ENCODE measurements at regions not wholly inside any gene's neighbourhood (a gene's known extent, or its start where the extent isn't known, plus 50 kb on each side); places are given as distances from the start of the nearest gene placed in this dataset.

DNA sequence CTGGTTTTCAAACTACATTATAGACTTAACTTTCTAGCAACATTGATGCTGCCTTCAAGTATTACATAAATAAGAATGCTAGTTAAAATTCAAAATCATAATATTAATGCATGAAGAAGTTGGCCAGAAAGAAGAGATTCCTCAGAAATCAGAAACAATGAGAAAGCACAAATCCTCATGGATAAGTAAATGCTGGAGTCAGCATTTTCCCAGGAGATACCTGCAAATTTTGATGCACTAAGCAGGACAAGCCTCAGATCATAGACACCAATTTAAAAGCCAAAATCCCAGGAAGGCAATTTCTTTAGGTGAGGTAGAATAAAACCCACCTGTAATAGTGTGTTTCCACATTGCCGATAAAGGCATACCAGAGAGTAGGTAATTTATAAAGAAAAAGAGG is 305.2 kb upstream of the TBX18 start:
- no peak overlapping the region for H3K23ac ChIP-seq (ENCODE audit: low read length)
- no peak overlapping the region for H4K5ac ChIP-seq (ENCODE audit: low read length)
- H3K27me3 ChIP-seq (ENCODE audit: insufficient read depth, low read length, poor library complexity): no peaks in the 10 kb centered on the region
- no peak overlapping the region for H2BK5ac ChIP-seq (ENCODE audit: low read length)
- H3K18ac ChIP-seq (ENCODE audit: low read length): no peak overlapping the region
- H3K36me3 ChIP-seq (ENCODE audit: control insufficient read depth, insufficient read depth, low read length): no peaks in the 10 kb centered on the region
- no peak overlapping the region for H3K27ac ChIP-seq (ENCODE audit: low read depth, low read length)
- no peak overlapping the region for H4K8ac ChIP-seq (ENCODE audit: low read depth, low read length)
- no peak overlapping the region for H3K4ac ChIP-seq (ENCODE audit: low read depth, low read length)
- no peaks in the 10 kb centered on the region for H3K79me2 ChIP-seq (ENCODE audit: control insufficient read depth, insufficient read depth, low read length)
- no CpG with 5 or more reads among the region's 1 CpG for WGBS (ENCODE audit: extremely low coverage, insufficient coverage, low lambda C conversion rate)
- no peak overlapping the region for H2BK15ac ChIP-seq (replicated peaks; ENCODE audit: low read depth)
- no peak overlapping the region for H2BK120ac ChIP-seq (ENCODE audit: low read depth, low read length)
- no peak overlapping the region for H3K4me2 ChIP-seq (ENCODE audit: low read length)
- DNase-seq: no peak
- H3K4me3 ChIP-seq (ENCODE audit: low read length): no peak overlapping the region
- no peaks in the 10 kb centered on the region for H3K79me1 ChIP-seq (ENCODE audit: low read length)
- no peak overlapping the region for H3K56ac ChIP-seq (ENCODE audit: low read length)
- H3K9ac ChIP-seq (ENCODE audit: low read length): no peak overlapping the region
- no peaks in the 10 kb centered on the region for H3K4me1 ChIP-seq (ENCODE audit: control insufficient read depth, low read depth, low read length)
- H2AK5ac ChIP-seq (ENCODE audit: low read length): no peak overlapping the region

DNA sequence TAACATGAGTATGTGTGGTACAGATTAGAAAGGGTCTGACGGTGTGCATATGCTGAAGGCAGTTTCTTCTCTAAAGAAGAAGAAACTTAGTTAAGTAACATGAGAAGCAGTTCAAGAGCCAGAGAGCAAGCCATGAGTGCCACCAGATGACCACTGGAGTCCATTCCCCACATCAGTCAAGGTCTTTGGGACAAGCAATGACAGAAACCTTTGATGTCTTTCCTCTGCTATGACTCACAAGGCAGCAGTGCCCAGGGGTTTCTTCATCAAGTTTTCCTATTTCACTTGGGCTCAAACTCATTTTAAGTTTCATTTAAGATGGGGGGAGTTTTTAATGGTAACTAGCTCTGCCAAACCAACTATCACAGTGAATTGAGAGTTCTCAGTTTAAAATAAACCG is 303.8 kb upstream of the TBX18 start:
- Histone ChIP-seq H3K4me3 (ENCODE audit: low read length) (no peak overlapping the region), H3K79me1 (ENCODE audit: low read length) (no peaks in the 10 kb centered on the region), H2BK5ac (ENCODE audit: low read length) (no peak overlapping the region), H3K9ac (ENCODE audit: low read length) (no peak overlapping the region), H3K4me2 (ENCODE audit: low read length) (no peak overlapping the region), H3K18ac (ENCODE audit: low read length) (no peak overlapping the region), H3K23ac (ENCODE audit: low read length) (no peak overlapping the region), H3K27ac (ENCODE audit: low read depth, low read length) (no peak overlapping the region), H2BK15ac (replicated peaks; ENCODE audit: low read depth) (no peak overlapping the region), H3K4ac (ENCODE audit: low read depth, low read length) (no peak overlapping the region), H4K8ac (ENCODE audit: low read depth, low read length) (no peak overlapping the region), H2AK5ac (ENCODE audit: low read length) (no peak overlapping the region), H3K4me1 (ENCODE audit: control insufficient read depth, low read depth, low read length) (no peaks in the 10 kb centered on the region), H4K5ac (ENCODE audit: low read length) (no peak overlapping the region), H3K36me3 (ENCODE audit: control insufficient read depth, insufficient read depth, low read length) (no peaks in the 10 kb centered on the region), H3K56ac (ENCODE audit: low read length) (no peak overlapping the region), H3K27me3 (ENCODE audit: insufficient read depth, low read length, poor library complexity) (no peaks in the 10 kb centered on the region), H3K79me2 (ENCODE audit: control insufficient read depth, insufficient read depth, low read length) (no peaks in the 10 kb centered on the region), H2BK120ac (ENCODE audit: low read depth, low read length) (no peak overlapping the region)
- no CpG with 5 or more reads among the region's 2 CpGs for WGBS (ENCODE audit: extremely low coverage, insufficient coverage, low lambda C conversion rate)
- no peak for DNase-seq

DNA sequence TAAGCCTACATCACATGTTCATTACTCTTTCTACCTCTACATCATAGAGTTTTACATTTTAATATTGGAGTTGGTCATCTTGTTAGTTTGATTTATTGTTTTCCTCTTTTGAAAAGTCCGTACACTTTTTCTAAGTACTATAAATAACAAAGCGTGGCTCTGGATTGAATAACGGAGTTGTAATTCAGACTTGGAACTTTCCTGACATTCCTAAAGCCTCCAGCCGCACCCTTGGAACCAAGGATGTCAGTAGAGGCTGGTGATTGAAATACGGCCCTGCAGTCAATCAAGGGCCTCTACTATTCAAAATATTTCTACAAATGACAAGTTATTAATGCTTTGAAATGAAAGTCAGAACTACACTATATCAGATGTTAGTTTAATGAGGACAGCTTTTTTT is 301.9 kb upstream of the TBX18 start:
- H3K18ac ChIP-seq (ENCODE audit: low read length): no peak overlapping the region
- WGBS (ENCODE audit: extremely low coverage, insufficient coverage, low lambda C conversion rate): no CpG with 5 or more reads among the region's 5 CpGs

DNA sequence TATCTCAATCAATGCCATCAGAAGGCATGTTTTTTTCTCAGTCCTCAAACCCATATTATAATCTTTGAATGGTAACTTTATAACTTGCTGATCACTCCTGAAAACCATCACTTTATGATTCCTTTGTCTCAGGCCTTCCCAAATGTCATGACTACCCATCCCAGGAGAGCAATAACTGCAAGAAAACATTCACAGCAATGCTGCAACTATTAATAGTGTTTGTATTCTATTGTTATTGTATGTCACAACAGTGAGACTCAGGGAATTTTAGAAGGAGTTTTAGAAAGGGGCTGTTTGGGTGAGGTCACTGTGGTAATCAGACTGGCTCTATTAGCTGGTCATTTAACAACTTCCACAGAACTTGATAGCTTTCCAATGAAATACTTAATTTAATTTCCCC is 301.4 kb upstream of the TBX18 start:
- Histone ChIP-seq H3K4me3 (ENCODE audit: low read length) (no peak overlapping the region), H3K9ac (ENCODE audit: low read length) (no peak overlapping the region)
- DNase-seq: no peak

More for the DNA sequence above, 301.9 kb upstream of the TBX18 start:
- Histone ChIP-seq H3K36me3 (ENCODE audit: control insufficient read depth, insufficient read depth, low read length) (no peaks in the 10 kb centered on the region), H2BK120ac (ENCODE audit: low read depth, low read length) (no peak overlapping the region), H2AK5ac (ENCODE audit: low read length) (no peak overlapping the region), H2BK15ac (replicated peaks; ENCODE audit: low read depth) (no peak overlapping the region), H3K4ac (ENCODE audit: low read depth, low read length) (no peak overlapping the region), H3K4me1 (ENCODE audit: control insufficient read depth, low read depth, low read length) (no peaks in the 10 kb centered on the region), H3K79me1 (ENCODE audit: low read length) (no peaks in the 10 kb centered on the region), H4K5ac (ENCODE audit: low read length) (no peak overlapping the region), H3K79me2 (ENCODE audit: control insufficient read depth, insufficient read depth, low read length) (no peaks in the 10 kb centered on the region), H3K27ac (ENCODE audit: low read depth, low read length) (no peak overlapping the region), H3K27me3 (ENCODE audit: insufficient read depth, low read length, poor library complexity) (no peaks in the 10 kb centered on the region), H3K9ac (ENCODE audit: low read length) (no peak overlapping the region), H3K23ac (ENCODE audit: low read length) (no peak overlapping the region), H3K4me3 (ENCODE audit: low read length) (no peak overlapping the region), H3K56ac (ENCODE audit: low read length) (no peak overlapping the region), H2BK5ac (ENCODE audit: low read length) (no peak overlapping the region), H4K8ac (ENCODE audit: low read depth, low read length) (no peak overlapping the region), H3K4me2 (ENCODE audit: low read length) (no peak overlapping the region)
- DNase-seq: no peak

DNA sequence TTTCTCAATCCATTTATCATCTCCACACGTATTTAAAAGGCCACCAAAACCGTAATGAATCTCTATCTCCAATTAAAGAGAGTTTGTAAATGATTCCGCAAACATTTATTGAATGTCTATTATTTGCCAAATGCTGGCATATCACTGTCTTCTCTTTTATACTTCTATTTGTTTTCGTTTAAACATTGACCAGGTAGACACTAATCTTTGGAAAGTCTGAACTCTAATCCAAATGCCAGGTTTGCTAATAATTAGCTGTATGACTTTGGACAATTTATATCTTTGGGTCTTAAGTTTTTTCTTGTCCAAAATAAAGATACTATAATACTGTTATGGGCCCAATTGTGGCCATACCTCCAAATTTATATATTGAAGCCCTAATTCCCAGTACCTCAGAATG is 299.2 kb upstream of the TBX18 start:
- no peak overlapping the region for H4K5ac ChIP-seq (ENCODE audit: low read length)
- no peak overlapping the region for H3K4me2 ChIP-seq (ENCODE audit: low read length)
- 100% methylated on average over 2 of the region's 4 CpGs for WGBS (ENCODE audit: extremely low coverage, insufficient coverage, low lambda C conversion rate)
- H4K8ac ChIP-seq (ENCODE audit: low read depth, low read length): no peak overlapping the region
- H3K79me2 ChIP-seq (ENCODE audit: control insufficient read depth, insufficient read depth, low read length): no peaks in the 10 kb centered on the region
- H3K4ac ChIP-seq (ENCODE audit: low read depth, low read length): no peak overlapping the region
- no peak overlapping the region for H3K18ac ChIP-seq (ENCODE audit: low read length)
- H3K36me3 ChIP-seq (ENCODE audit: control insufficient read depth, insufficient read depth, low read length): no peaks in the 10 kb centered on the region
- no peaks in the 10 kb centered on the region for H3K4me1 ChIP-seq (ENCODE audit: control insufficient read depth, low read depth, low read length)
- H3K56ac ChIP-seq (ENCODE audit: low read length): no peak overlapping the region
- H2BK15ac ChIP-seq (replicated peaks; ENCODE audit: low read depth): no peak overlapping the region
- no peak overlapping the region for H3K23ac ChIP-seq (ENCODE audit: low read length)
- no peak for DNase-seq
- no peak overlapping the region for H3K27ac ChIP-seq (ENCODE audit: low read depth, low read length)
- no peaks in the 10 kb centered on the region for H3K79me1 ChIP-seq (ENCODE audit: low read length)
- no peak overlapping the region for H2BK120ac ChIP-seq (ENCODE audit: low read depth, low read length)
- no peak overlapping the region for H2AK5ac ChIP-seq (ENCODE audit: low read length)
- no peak overlapping the region for H3K9ac ChIP-seq (ENCODE audit: low read length)
- H3K27me3 ChIP-seq (ENCODE audit: insufficient read depth, low read length, poor library complexity): no peaks in the 10 kb centered on the region
- no peak overlapping the region for H3K4me3 ChIP-seq (ENCODE audit: low read length)
- no peak overlapping the region for H2BK5ac ChIP-seq (ENCODE audit: low read length)

More for the DNA sequence above, 301.4 kb upstream of the TBX18 start:
- H3K79me1 ChIP-seq (ENCODE audit: low read length): no peaks in the 10 kb centered on the region
- H3K36me3 ChIP-seq (ENCODE audit: control insufficient read depth, insufficient read depth, low read length): no peaks in the 10 kb centered on the region
- H3K27ac ChIP-seq (ENCODE audit: low read depth, low read length): no peak overlapping the region
- H3K4ac ChIP-seq (ENCODE audit: low read depth, low read length): no peak overlapping the region
- no peak overlapping the region for H4K5ac ChIP-seq (ENCODE audit: low read length)
- no peak overlapping the region for H2BK15ac ChIP-seq (replicated peaks; ENCODE audit: low read depth)
- no peaks in the 10 kb centered on the region for H3K27me3 ChIP-seq (ENCODE audit: insufficient read depth, low read length, poor library complexity)
- H3K23ac ChIP-seq (ENCODE audit: low read length): no peak overlapping the region
- no peaks in the 10 kb centered on the region for H3K79me2 ChIP-seq (ENCODE audit: control insufficient read depth, insufficient read depth, low read length)
- no peak overlapping the region for H3K56ac ChIP-seq (ENCODE audit: low read length)
- no peak overlapping the region for H3K4me2 ChIP-seq (ENCODE audit: low read length)
- H2AK5ac ChIP-seq (ENCODE audit: low read length): no peak overlapping the region
- H4K8ac ChIP-seq (ENCODE audit: low read depth, low read length): no peak overlapping the region
- H3K18ac ChIP-seq (ENCODE audit: low read length): no peak overlapping the region
- no peak overlapping the region for H2BK5ac ChIP-seq (ENCODE audit: low read length)
- no peaks in the 10 kb centered on the region for H3K4me1 ChIP-seq (ENCODE audit: control insufficient read depth, low read depth, low read length)
- no peak overlapping the region for H2BK120ac ChIP-seq (ENCODE audit: low read depth, low read length)

DNA sequence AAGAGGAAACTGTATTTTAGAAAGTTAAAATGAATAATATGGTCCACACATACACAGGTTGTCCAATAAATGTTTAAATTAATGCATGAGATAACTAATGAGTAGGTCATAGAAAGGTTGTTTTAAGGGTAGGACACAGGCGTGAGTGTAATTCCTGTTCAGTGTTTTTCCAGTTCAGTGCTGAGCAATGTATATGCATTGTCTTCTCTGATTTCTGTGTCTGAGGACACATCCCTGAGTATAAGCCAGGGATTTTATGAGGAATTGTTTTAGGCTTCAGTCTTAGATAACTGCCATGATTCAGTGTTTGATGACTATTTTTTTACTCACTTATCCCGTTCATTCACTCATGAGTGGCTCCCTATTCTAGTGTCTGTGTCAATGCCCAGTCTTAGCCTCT is 298.5 kb upstream of the TBX18 start:
- no peak overlapping the region for H2AK5ac ChIP-seq (ENCODE audit: low read length)
- H3K36me3 ChIP-seq (ENCODE audit: control insufficient read depth, insufficient read depth, low read length): no peaks in the 10 kb centered on the region
- no peaks in the 10 kb centered on the region for H3K4me1 ChIP-seq (ENCODE audit: control insufficient read depth, low read depth, low read length)
- no peak for DNase-seq
- H3K56ac ChIP-seq (ENCODE audit: low read length): no peak overlapping the region
- H3K23ac ChIP-seq (ENCODE audit: low read length): no peak overlapping the region
- no CpG with 5 or more reads among the region's 2 CpGs for WGBS (ENCODE audit: extremely low coverage, insufficient coverage, low lambda C conversion rate)
- H4K8ac ChIP-seq (ENCODE audit: low read depth, low read length): no peak overlapping the region
- no peak overlapping the region for H3K18ac ChIP-seq (ENCODE audit: low read length)
- H3K27me3 ChIP-seq (ENCODE audit: insufficient read depth, low read length, poor library complexity): no peaks in the 10 kb centered on the region
- no peak overlapping the region for H3K9ac ChIP-seq (ENCODE audit: low read length)
- no peak overlapping the region for H2BK5ac ChIP-seq (ENCODE audit: low read length)
- H3K4ac ChIP-seq (ENCODE audit: low read depth, low read length): no peak overlapping the region
- no peak overlapping the region for H3K4me2 ChIP-seq (ENCODE audit: low read length)
- no peak overlapping the region for H4K5ac ChIP-seq (ENCODE audit: low read length)
- H3K4me3 ChIP-seq (ENCODE audit: low read length): no peak overlapping the region
- H3K27ac ChIP-seq (ENCODE audit: low read depth, low read length): no peak overlapping the region
- no peaks in the 10 kb centered on the region for H3K79me1 ChIP-seq (ENCODE audit: low read length)
- H2BK15ac ChIP-seq (replicated peaks; ENCODE audit: low read depth): no peak overlapping the region
- H3K79me2 ChIP-seq (ENCODE audit: control insufficient read depth, insufficient read depth, low read length): no peaks in the 10 kb centered on the region
- no peak overlapping the region for H2BK120ac ChIP-seq (ENCODE audit: low read depth, low read length)
